GDM1 (cell line): ENCODE measurements at regions not wholly inside any gene's neighbourhood (a gene's known extent, or its start where the extent isn't known, plus 50 kb on each side); places are given as distances from the start of the nearest gene placed in this dataset.

Experiments
- DNase-seq: peaks from one replicate; lab custom pipeline; 2025; lab: John Stamatoyannopoulos, UW

DNA sequence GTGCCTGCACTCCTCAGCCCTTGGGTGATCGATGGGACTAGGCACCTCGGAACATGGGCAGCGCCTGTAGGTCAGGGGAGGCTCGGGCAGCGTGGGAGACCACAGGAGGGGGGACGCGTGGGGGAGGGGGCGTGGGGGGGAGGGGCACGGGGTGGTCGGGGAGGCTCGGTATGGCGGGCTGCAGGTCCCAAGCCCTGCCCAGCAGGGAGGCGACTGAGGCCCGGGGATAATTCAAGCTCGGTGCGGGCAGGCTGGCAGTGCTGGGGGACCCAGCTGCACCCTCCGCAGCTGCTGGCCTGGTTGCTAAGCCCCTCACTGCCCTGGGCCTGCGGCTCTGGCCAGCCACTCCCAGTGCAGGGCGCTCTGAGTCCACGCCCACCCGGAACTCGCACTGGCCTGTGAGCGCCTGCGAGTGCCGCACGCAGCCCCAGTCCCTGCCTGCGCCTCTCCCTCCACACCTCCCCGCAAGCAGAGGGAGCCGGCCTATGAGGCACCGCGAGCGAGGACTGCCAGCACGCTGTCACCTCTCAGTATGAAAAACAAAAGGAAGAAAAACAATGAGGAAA is 1698.3 kb upstream of the RAG2 start:
- DNase-seq: no peak

DNA sequence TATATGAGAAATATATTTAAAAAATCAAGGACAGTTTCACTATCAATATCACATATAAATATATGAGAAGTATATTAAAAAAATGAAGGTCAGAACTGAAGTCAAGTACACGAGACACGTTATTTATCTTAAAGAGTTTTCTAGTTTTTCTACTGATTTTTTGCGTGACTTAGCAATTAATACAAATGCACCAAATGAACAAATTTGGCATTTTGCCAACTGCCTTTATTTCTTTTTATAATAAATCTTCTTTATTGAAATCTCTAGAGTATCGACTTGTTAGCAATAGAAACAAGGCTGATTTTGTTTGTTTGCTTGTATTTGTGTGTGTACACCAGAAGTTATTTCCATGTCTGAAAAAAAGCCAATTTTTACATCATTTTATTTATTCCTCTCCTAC is 1684.7 kb upstream of the RAG2 start:
- DNase-seq: no peak

- no peak for DNase-seq
Observed at GRCh38 chr11:38278457-38279141, 1680.6 kb upstream of the RAG2 start.

DNA sequence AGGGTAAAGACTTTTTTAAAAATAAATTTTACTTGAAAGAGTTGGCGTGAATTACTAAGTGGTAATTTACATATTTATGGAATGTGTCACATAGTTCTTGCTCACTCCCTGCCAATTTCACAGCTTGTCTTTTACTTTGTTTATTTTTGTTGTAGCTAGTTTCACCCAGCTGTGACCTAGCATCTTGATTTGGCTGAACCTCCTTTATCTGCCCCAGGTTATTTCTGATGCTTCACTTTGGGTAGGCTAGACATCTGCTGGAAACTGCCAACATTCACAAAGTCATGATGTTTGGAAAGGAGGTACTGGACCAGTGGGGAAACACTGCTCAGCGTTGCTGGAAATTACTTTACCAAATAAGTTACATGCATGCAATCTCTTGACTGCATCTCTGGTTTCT is 1676.0 kb upstream of the RAG2 start:
- DNase-seq: no peak

GRCh38 chr11:38272376-38272775 is 1674.3 kb upstream of the RAG2 start:
- DNase-seq: no peak

DNA sequence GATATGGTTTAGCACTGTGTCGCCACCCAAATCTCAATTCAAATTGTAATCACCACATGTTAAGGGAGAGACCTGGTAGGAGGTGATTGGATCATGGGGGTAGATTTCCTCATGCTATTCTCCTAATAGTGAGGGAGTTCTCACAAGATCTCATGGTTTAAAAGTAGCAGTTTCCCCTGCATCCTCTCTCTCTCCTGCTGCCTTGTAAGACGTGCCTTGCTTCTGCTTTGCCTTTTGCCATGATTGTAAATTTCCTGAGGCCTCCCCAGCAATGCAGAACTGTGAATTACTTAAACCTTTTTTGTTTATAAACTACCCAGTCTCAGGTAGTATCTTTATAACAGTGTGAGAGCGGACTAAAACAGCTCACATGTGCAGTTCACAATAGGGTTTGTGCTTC is 1668.7 kb upstream of the RAG2 start:
- no peak for DNase-seq

DNA sequence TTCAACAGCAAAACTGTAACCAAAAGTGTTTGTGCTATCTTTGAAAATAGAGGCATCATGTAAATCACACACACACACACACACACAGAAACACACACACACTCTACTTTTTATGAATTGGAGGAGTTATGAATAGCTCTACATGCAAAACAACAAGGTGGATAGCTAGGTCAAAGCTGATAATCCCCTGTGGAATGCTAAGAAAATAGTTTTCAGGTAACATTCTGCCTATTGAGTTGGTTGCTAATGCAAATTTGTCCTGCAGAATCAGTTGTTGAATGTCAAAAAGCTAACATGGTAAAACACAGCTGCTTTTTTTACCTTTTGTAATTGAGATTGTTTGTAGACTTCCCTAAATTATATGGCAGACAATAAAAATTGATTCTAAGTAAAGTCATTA is 1658.4 kb upstream of the RAG2 start:
- DNase-seq: no peak

- no peak for DNase-seq
Observed at GRCh38 chr11:38254913-38255312, 1656.9 kb upstream of the RAG2 start.

- no peak for DNase-seq
Observed at GRCh38 chr11:38252620-38253019, 1654.6 kb upstream of the RAG2 start.

GRCh38 chr11:38246451-38246850 is 1648.4 kb upstream of the RAG2 start:
- DNase-seq: no peak

DNA sequence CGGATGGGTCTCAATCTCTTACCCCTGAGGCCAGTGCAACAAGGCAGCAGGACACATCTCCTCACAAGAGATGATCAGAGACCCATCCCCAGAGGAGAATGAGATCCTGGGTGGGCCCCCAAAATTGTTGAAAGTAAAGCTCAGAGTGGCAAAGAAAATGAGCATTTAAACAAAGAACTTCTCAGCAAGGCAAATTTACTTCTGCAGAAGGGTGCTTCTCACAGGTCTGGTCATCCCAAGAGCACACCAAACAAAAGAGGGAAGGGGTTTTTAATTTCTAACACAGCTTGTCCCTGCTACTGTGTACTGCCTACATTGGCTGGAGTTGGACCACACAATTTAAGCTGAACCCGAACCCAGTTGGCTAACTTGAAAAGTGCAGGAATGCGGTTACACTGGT is 1628.6 kb upstream of the RAG2 start:
- no peak for DNase-seq

DNA sequence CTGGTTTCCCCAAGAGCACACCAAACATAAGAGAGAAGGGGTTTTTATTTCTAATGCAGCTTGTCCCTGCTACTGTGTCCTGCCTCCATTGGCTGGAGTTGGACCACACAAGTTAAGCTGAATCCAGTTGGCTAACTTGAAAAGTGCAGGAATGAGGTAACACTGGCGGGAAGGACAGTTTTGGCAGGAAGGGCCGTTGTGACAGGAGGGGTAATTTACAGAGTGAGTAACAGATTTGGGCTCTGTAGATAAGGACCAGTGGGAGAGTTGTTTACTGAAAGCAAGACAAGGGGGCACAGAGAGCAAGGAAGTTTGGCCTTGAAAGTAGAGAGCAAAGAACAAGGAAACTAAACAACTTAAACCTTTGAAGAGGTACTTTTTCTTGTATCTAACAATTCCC is 1623.3 kb upstream of the RAG2 start:
- DNase-seq: no peak

DNA sequence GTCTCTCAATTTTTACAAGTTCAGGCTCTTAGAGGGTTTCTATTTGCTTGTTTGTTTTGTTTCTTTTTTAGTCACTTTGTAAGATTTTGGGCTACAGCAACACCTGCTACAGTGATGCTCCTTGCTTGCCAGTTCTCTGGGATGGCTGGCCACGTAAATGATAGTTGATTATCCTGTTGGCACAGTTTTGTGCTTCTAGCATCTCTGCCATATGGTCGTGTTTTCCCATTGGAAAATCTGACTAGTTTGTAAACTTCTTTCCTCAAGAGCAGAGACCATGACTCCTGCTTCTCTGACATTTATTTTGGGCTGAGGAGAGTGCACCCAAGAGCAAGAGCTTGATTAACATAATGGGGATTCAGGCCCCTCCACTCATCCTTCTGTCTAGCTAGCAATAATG is 1621.6 kb upstream of the RAG2 start:
- DNase-seq: no peak

- no peak for DNase-seq
Observed at GRCh38 chr11:38208951-38209350, 1610.9 kb upstream of the RAG2 start.

- no peak for DNase-seq
Observed at GRCh38 chr11:38206663-38207062, 1608.6 kb upstream of the RAG2 start.

DNA sequence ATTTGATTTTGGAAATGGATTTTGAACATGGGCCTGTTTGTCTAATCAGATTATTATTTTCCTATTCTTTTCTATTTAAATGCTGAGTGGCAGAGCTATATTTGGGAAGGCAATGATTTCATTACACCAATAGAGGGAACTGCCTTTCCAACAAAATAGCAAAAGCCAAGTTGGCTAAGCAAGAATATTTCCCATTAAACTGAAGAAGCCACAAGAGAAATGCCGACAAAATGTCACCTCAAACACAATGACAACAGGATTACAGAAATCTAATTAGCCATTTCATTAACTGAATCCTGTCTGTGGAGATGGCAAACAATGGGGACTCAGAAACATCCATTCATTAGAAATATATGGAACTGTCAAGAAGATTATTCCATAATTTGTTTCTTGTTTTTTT is 1593.1 kb upstream of the RAG2 start:
- DNase-seq: no peak

GRCh38 chr11:38182126-38182866 is 1584.3 kb upstream of the RAG2 start:
- DNase-seq: no peak

DNA sequence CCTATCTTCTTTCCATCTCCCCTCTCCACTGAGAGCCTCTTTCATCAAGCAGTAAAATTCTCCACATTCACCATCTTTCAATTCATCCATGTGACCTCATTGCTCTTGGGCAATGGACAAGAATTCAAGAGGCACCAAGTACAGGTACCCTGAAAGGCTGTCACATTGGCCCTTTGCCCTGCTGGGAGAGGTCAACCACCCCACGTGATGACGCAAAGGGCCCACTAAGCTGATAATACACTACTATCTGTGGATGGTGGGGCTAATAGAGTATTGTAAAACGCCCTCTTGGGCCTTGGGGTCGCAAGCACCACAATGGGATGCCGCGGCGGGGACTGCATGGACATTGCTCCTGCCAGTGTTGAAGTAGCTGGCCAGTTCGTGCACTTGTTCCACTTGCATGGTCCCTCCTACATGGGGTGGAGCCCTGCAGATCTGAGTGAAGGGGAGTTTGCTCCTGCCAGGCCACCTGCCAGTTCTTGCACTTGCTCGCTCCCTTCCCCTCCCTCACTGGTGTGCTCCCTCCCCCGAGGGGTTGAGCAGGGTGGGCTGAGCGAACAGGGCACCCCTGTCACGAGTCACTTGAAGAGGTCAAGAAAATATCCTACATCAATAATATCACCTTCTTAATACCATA is 1578.8 kb upstream of the RAG2 start:
- DNase-seq: no peak

DNA sequence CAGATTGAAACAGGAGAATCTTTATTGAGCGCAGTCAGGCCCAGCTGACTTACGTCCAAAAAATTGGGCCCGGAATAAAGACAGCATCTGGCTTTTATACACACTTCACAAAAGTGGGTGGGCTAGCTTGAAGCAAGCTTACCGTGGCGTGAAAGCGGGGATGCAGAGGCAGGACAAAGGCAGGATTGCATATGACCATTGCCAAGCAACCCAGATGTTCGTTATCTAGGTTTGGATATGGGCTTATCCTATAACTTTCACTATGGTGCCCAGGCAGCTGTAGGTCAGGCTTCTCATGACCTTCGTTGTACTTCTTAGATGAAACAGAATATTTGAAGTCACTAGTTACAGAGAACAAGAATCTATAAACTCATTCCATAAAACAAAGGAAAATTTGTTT is 1575.6 kb upstream of the RAG2 start:
- no peak for DNase-seq

DNA sequence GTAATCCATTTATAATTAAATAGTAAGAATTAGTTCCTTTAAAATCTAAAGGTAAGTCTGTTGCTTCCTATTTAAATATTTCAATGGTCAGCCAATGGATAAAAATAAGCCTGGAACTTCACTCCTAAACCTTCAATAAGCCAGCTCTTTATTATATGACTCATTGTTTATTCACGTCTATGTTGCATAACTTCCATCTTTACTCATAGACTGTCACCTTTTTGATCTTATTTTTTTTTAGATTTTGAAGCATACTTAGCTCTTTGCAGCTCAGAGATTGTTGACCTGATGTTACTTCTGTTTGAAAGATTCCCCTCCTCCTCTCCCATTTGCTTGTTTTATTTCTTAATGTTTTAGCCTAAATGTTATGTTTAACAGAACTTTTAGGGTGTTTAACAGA is 1571.2 kb upstream of the RAG2 start:
- DNase-seq: no peak

DNA sequence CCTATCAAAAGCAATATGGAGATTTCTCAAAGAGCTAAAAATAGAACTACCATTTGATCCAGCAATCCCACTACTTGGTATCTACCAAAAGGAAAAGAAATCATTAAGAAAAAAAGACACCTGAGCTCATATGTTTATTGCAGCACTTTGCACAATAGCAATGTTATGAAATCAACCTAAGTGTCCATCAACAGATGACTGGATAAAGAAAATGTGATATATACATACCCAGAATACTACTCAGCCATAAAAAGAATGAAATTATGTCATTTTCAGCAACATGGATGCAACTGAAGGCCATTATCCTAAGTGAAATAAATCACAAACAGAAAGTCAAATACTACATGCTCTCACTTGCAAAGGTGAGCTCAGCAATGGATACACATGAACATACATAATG is 1565.5 kb upstream of the RAG2 start:
- DNase-seq: no peak

- no peak for DNase-seq
Observed at GRCh38 chr11:38160433-38160832, 1562.4 kb upstream of the RAG2 start.

- DNase-seq: no peak
Observed at GRCh38 chr11:38159038-38159437, 1561.0 kb upstream of the RAG2 start.
